Suppressor macrophage treated with lipopolysaccharide for 1 hour (primary cell): ENCODE measurements at regions not wholly inside any gene's neighbourhood (a gene's known extent, or its start where the extent isn't known, plus 50 kb on each side); places are given as distances from the start of the nearest gene placed in this dataset.
"Not testable (repeated sequence)": the region's sequence is repeated elsewhere in the genome, so short reads cannot be mapped to it uniquely, and the experiment has no call there.

ENCODE experiments used
- DNase-seq, 3 donors: peaks; one replicate each; pipeline ENCODE4 v3.0.0-alpha.2; 2020 to 2022

DNA sequence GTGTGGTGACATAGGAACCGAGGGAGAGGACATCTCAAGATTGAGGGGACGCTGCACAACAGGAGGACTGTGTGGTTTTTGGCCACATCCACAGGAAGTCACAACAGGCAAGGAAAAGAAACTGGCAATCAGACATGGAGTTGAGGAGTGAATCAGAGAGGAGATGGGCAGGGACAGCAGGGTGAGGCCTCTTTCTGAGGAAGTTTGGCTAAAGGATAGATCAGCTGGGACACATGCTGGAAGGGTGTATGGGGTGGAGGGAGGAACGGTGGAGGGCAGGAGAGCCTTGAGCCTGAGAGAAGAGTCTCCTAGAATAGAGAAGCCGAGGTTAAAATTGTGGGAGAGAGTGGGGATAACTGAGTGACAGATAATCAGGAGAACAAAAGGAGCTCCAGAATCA is 75.1 kb upstream of the CIDEA start:
- not testable (repeated sequence) for DNase-seq

DNA sequence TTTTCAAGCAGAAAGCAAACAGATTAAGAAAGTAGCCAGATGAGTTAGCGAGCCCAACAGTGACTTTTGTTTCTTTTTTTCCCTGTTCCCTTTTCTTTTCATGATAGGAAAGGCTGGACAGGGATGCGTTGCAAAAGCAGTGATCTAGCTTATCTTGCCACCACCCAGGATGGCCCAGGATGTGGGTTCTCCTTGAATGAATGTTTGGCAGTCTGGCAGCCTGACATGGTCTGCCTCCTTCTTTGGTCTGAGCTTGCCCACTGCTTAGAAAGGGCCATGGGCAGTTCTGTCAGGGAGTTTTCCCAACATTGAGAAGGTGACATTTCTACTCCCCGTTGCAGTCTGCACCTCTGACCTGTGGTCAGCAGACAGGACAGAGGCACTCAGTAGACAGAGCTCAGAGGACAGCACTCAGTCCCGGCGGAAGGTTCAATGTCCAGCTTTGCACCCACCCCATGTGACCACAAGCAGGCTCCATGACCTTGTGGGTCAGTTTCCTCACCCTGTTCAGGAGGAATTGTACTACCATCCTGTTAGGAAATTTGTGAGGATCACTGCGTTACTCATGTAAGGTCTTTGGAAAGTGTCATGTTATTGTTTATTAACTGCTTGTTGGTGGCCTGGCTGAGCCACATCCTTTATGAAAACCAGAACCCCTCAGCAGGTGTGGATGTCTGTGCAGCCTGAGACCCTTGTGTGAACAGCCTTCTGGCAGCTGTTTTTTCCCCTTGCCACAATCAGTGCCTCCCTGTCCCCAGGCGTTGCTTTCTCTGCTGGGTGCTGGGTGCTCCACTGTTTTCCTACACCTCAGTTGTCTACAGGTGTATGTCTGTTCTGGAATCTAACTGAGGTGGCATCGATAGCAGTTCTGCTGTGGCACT is 74.2 kb upstream of the CIDEA start:
- not testable (repeated sequence) for DNase-seq

GRCh38 chr18:12198797-12199196 is 55.4 kb upstream of the CIDEA start:
- not testable (repeated sequence) for DNase-seq

GRCh38 chr18:12200186-12200585 is 54.0 kb upstream of the CIDEA start:
- peak; percentile 47 to 57 (median 51) for DNase-seq
